Prostate gland (tissue), 2 donors: ENCODE measurements at regions not wholly inside any gene's neighbourhood (a gene's known extent, or its start where the extent isn't known, plus 50 kb on each side); places are given as distances from the start of the nearest gene placed in this dataset.

Experiments used
- DNase-seq: peaks from one replicate; pipeline ENCODE4 v3.0.0-alpha.2; 2019; ENCODE audit warnings: low spot score
- H3K27ac ChIP-seq, 2 donors: fragments of 200-600 bp; sonication (generic); 2 replicates each; pipeline ENCODE4 v1.5.1; 2017 to 2019
- H3K27me3 ChIP-seq: fragments of 200-600 bp; sonication (generic); replicated peaks from 2 replicates; pipeline ENCODE4 v1.5.1; 2019; ENCODE audit not compliant: insufficient read depth
- H3K36me3 ChIP-seq, 2 donors: fragments of 200-600 bp; sonication (generic); 1 replicate in 1 of 2; 2 replicates in 1 of 2; pipeline versions ENCODE4 v1.5.1 to v1.8.1; 2017 to 2019
- H3K4me1 ChIP-seq: fragments of 200-600 bp; sonication (generic); replicated peaks from 2 replicates; pipeline ENCODE4 v1.5.1; 2019
- H3K4me3 ChIP-seq, 2 donors: fragments of 200-600 bp; sonication (generic); 2 replicates each; pipeline ENCODE4 v1.5.1; 2017 to 2019
- H3K9me3 ChIP-seq: fragments of 200-600 bp; sonication (generic); 2 replicates; pipeline ENCODE4 v1.5.1; 2017
- CTCF ChIP-seq, 4 experiments: fragments of 200-600 bp in 2 of 4; fragments of 450-650 bp in 2 of 4; sonication (generic) in 2 of 4; IDR thresholded peaks; 1 replicate in 3 of 4; 2 replicates in 1 of 4; pipeline ENCODE4 v1.5.1; 2016 to 2019; ENCODE audit warnings: antibody characterized with exemption in 4 of 4, mild to moderate bottlenecking in 2 of 4, moderate library complexity in 2 of 4
- POLR2A ChIP-seq: fragments of 450-650 bp; IDR thresholded peaks from one replicate; pipeline ENCODE4 v1.6.1; 2016; ENCODE audit warnings: antibody characterized with exemption, mild to moderate bottlenecking
- POLR2AphosphoS5 ChIP-seq: sonication (generic); formaldehyde crosslinking; IDR thresholded peaks from one replicate; pipeline ENCODE4 v1.6.1; 2017; ENCODE audit warnings: antibody characterized with exemption
- WGBS: methylation state at CpG from one replicate; pipeline ENCODE4 v1.1.5; 2018; 5-methylcytosine and 5-hydroxymethylcytosine counted together
- intact Hi-C: fragments of 100-400 bp; cut with DNase I; formaldehyde crosslinking; loops from one replicate; pipeline ENCODE4 v1.14.2; 2022

- no peaks in the 10 kb centered on the region for H3K4me1 ChIP-seq
- H3K27ac ChIP-seq: no peak overlapping the region
- DNase-seq: no peak
- intact Hi-C loops: no loop called here
- H3K4me3 ChIP-seq: no peak overlapping the region
- no peaks in the 10 kb centered on the region for H3K27me3 ChIP-seq
- no peak for TF ChIP-seq POLR2A
- TF ChIP-seq CTCF (IDR thresholded peaks at IDR 0.05): no peak
- TF ChIP-seq POLR2AphosphoS5: no peak
- no peaks in the 10 kb centered on the region for H3K36me3 ChIP-seq
- H3K9me3 ChIP-seq: no peaks in the 10 kb centered on the region
Observed at GRCh38 chr18:29465526-29465925, 1288.6 kb upstream of the CDH2 start.

GRCh38 chr18:29459972-29460371, 1283.0 kb upstream of the CDH2 start:
- Histone ChIP-seq H3K4me3 (no peak overlapping the region), H3K9me3 (no peaks in the 10 kb centered on the region), H3K27me3 (no peaks in the 10 kb centered on the region), H3K36me3 (no peaks in the 10 kb centered on the region), H3K27ac (no peak overlapping the region), H3K4me1 (no peaks in the 10 kb centered on the region)
- no peak for TF ChIP-seq POLR2A
- TF ChIP-seq POLR2AphosphoS5: no peak
- no peak for TF ChIP-seq CTCF (IDR thresholded peaks at IDR 0.05)
- no peak for DNase-seq
- intact Hi-C loops: no loop called here

GRCh38 chr18:29457316-29457889, 1280.5 kb upstream of the CDH2 start:
- intact Hi-C loops: no loop called here
- no peak for DNase-seq
- 57% methylated on average over 4 of the region's 4 CpGs for WGBS
- TF ChIP-seq CTCF (IDR thresholded peaks at IDR 0.05) (no peak), POLR2A (no peak), POLR2AphosphoS5 (no peak)
- no peaks in the 10 kb centered on the region for H3K4me1 ChIP-seq
- no peak overlapping the region for H3K27ac ChIP-seq
- no peaks in the 10 kb centered on the region for H3K9me3 ChIP-seq
- H3K36me3 ChIP-seq: no peaks in the 10 kb centered on the region
- no peaks in the 10 kb centered on the region for H3K27me3 ChIP-seq
- no peak overlapping the region for H3K4me3 ChIP-seq

- no peak for DNase-seq
- 52% methylated on average over 3 of the region's 3 CpGs for WGBS
- Histone ChIP-seq H3K9me3 (no peaks in the 10 kb centered on the region), H3K27me3 (no peaks in the 10 kb centered on the region), H3K4me3 (no peak overlapping the region), H3K27ac (no peak overlapping the region), H3K36me3 (no peaks in the 10 kb centered on the region), H3K4me1 (no peaks in the 10 kb centered on the region)
- intact Hi-C loops: no loop called here
- no peak for TF ChIP-seq POLR2A
- no peak for TF ChIP-seq CTCF (IDR thresholded peaks at IDR 0.05)
- TF ChIP-seq POLR2AphosphoS5: no peak
Observed at GRCh38 chr18:29449424-29449823, 1272.5 kb upstream of the CDH2 start.

- 70% methylated on average over 2 of the region's 2 CpGs for WGBS
- Histone ChIP-seq H3K9me3 (no peaks in the 10 kb centered on the region), H3K4me3 (no peak overlapping the region), H3K4me1 (no peaks in the 10 kb centered on the region), H3K27ac (no peak overlapping the region), H3K27me3 (no peaks in the 10 kb centered on the region), H3K36me3 (no peaks in the 10 kb centered on the region)
- TF ChIP-seq POLR2A: no peak
- TF ChIP-seq POLR2AphosphoS5: no peak
- no peak for TF ChIP-seq CTCF (IDR thresholded peaks at IDR 0.05)
- DNase-seq: no peak
- intact Hi-C loops: no loop called here
Observed at GRCh38 chr18:29439398-29439797, 1262.5 kb upstream of the CDH2 start.
